NAMALWA (cell line): ENCODE measurements at regions not wholly inside any gene's neighbourhood (a gene's known extent, or its start where the extent isn't known, plus 50 kb on each side); places are given as distances from the start of the nearest gene placed in this dataset.
"Not testable (repeated sequence)": the region's sequence is repeated elsewhere in the genome, so short reads cannot be mapped to it uniquely, and the experiment has no call there.

ENCODE experiments used
- DNase-seq: peaks from one replicate; pipeline ENCODE4 v3.0.0-alpha.2; 2015; ENCODE audit warnings: low spot score

GRCh38 chr3:110618512-110619226, 452.9 kb upstream of the NECTIN3 start:
- DNase-seq: no peak

- no peak for DNase-seq
Measured at GRCh38 chr3:110620118-110620517, 451.5 kb upstream of the NECTIN3 start.

- DNase-seq: no peak
Measured at GRCh38 chr3:110623571-110623970, 448.0 kb upstream of the NECTIN3 start.

- DNase-seq: no peak
Measured at GRCh38 chr3:110624576-110624975, 447.0 kb upstream of the NECTIN3 start.

- DNase-seq: no peak
Measured at GRCh38 chr3:110625201-110625747, 446.3 kb upstream of the NECTIN3 start.

- not testable (repeated sequence) for DNase-seq
Measured at GRCh38 chr3:110626652-110627111, 444.9 kb upstream of the NECTIN3 start.

GRCh38 chr3:110628650-110629301, 442.8 kb upstream of the NECTIN3 start:
- DNase-seq: no peak

- DNase-seq: no peak
Measured at GRCh38 chr3:110629917-110630316, 441.7 kb upstream of the NECTIN3 start.

GRCh38 chr3:110644203-110644602, 427.4 kb upstream of the NECTIN3 start:
- DNase-seq: no peak

- no peak for DNase-seq
Measured at GRCh38 chr3:110646055-110646454, 425.6 kb upstream of the NECTIN3 start.

- no peak for DNase-seq
Measured at GRCh38 chr3:110646496-110646895, 425.1 kb upstream of the NECTIN3 start.

- DNase-seq: no peak
Measured at GRCh38 chr3:110647586-110647985, 424.0 kb upstream of the NECTIN3 start.

GRCh38 chr3:110650741-110651140, 420.9 kb upstream of the NECTIN3 start:
- no peak for DNase-seq

GRCh38 chr3:110654843-110655502, 416.6 kb upstream of the NECTIN3 start:
- no peak for DNase-seq

- DNase-seq: no peak
Measured at GRCh38 chr3:110656394-110657025, 415.1 kb upstream of the NECTIN3 start.

- no peak for DNase-seq
Measured at GRCh38 chr3:110664148-110664547, 407.5 kb upstream of the NECTIN3 start.

- DNase-seq: no peak
Measured at GRCh38 chr3:110666495-110666894, 405.1 kb upstream of the NECTIN3 start.

GRCh38 chr3:110667216-110667615, 404.4 kb upstream of the NECTIN3 start:
- DNase-seq: no peak

GRCh38 chr3:110670407-110670806, 401.2 kb upstream of the NECTIN3 start:
- DNase-seq: no peak

- no peak for DNase-seq
Measured at GRCh38 chr3:110677506-110677905, 394.1 kb upstream of the NECTIN3 start.

GRCh38 chr3:110679285-110679684, 392.3 kb upstream of the NECTIN3 start:
- DNase-seq: no peak

GRCh38 chr3:110680450-110680849, 391.2 kb upstream of the NECTIN3 start:
- no peak for DNase-seq
